ENCODE measurements at regions not wholly inside any gene's neighbourhood (a gene's known extent, or its start where the extent isn't known, plus 50 kb on each side); places are given as distances from the start of the nearest gene placed in this dataset.
A peak's percentile ranks its signal among the peaks of the same experiment; 100 is the strongest.

GRCh38 chr3:99066863-99067262 is 165.4 kb upstream of the DCBLD2 start:
- no peak for TF ChIP-seq CTCF (IDR thresholded peaks at IDR 0.05; ENCODE audit: insufficient read depth, low read length, missing control alignments)
- POLR2A ChIA-PET: interaction anchor here (0.6 kb wide), 1 partner anchor 1347 kb away, joined by 4 read pairs; no protein-coding TSS in a partner anchor
- no peak overlapping the region for H3K4me3 ChIP-seq (ENCODE audit: low read depth, low read length)
- CTCF ChIA-PET: no interaction called here
- no peak for DNase-seq (ENCODE audit: low read depth, low spot score)

- no peak overlapping the region for H3K4me3 ChIP-seq (ENCODE audit: low read depth, low read length)
- TF ChIP-seq CTCF (IDR thresholded peaks at IDR 0.05; ENCODE audit: insufficient read depth, low read length, missing control alignments): no peak
- POLR2A ChIA-PET: no interaction called here
- CTCF ChIA-PET: interaction anchor here (0.8 kb wide), 1 partner anchor 705 kb away, joined by 3 read pairs; no protein-coding TSS in a partner anchor
- DNase-seq (ENCODE audit: low read depth, low spot score): no peak
These were observed 147.7 kb upstream of the DCBLD2 start for GRCh38 chr3:99049164-99049563.

GRCh38 chr3:99041747-99042146 is 140.3 kb upstream of the DCBLD2 start:
- CTCF ChIA-PET: interaction anchor here (1.4 kb wide), 1 partner anchor 9 kb away, joined by 3 read pairs; no protein-coding TSS in a partner anchor

GRCh38 chr3:99031778-99032177 is 130.3 kb upstream of the DCBLD2 start:
- TF ChIP-seq CTCF (IDR thresholded peaks at IDR 0.05; ENCODE audit: insufficient read depth, low read length, missing control alignments): no peak
- ChIA-PET POLR2A (no interaction called here), CTCF (interaction anchor here (1.7 kb wide), 1 partner anchor 9 kb away, joined by 7 read pairs; no protein-coding TSS in a partner anchor)
- H3K4me3 ChIP-seq (ENCODE audit: low read depth, low read length): no peak overlapping the region
- no peak for DNase-seq (ENCODE audit: low read depth, low spot score)

More at GRCh38 chr3:99041747-99042146, 140.3 kb upstream of the DCBLD2 start:
- POLR2A ChIA-PET: interaction anchor here (0.5 kb wide), 1 partner anchor 58 kb away, joined by 3 read pairs; no protein-coding TSS in a partner anchor
- no peak for TF ChIP-seq CTCF (IDR thresholded peaks at IDR 0.05; ENCODE audit: insufficient read depth, low read length, missing control alignments)
- DNase-seq (ENCODE audit: low read depth, low spot score): no peak
- H3K4me3 ChIP-seq (ENCODE audit: low read depth, low read length): no peak overlapping the region

GRCh38 chr3:99023590-99024192 is 122.2 kb upstream of the DCBLD2 start:
- TF ChIP-seq CTCF (IDR thresholded peaks at IDR 0.05; ENCODE audit: insufficient read depth, low read length, missing control alignments): peak; percentile 52
- no peak for DNase-seq (ENCODE audit: low read depth, low spot score)
- CTCF ChIA-PET: interaction anchor here (0.6 to 5.7 kb wide), 47 partner anchors 8 to 805 kb away, joined by 3 to 62 read pairs (median 4); no protein-coding TSS in a partner anchor

GRCh38 chr3:99021466-99021865 is 120.0 kb upstream of the DCBLD2 start:
- H3K4me3 ChIP-seq (ENCODE audit: low read depth, low read length): no peak overlapping the region
- CTCF ChIA-PET: interaction anchor here (1.1 to 5.7 kb wide), 2 partner anchors 152 to 787 kb away, joined by 3 to 62 read pairs; no protein-coding TSS in a partner anchor
- DNase-seq (ENCODE audit: low read depth, low spot score): no peak
- no peak for TF ChIP-seq CTCF (IDR thresholded peaks at IDR 0.05; ENCODE audit: insufficient read depth, low read length, missing control alignments)
- POLR2A ChIA-PET: interaction anchor here (1.1 kb wide), 1 partner anchor 50 kb away, joined by 3 read pairs; no protein-coding TSS in a partner anchor

More at GRCh38 chr3:99023590-99024192, 122.2 kb upstream of the DCBLD2 start:
- POLR2A ChIA-PET: interaction anchor here (0.7 kb wide), 1 partner anchor 538 kb away, joined by 3 read pairs; no protein-coding TSS in a partner anchor
- no peak overlapping the region for H3K4me3 ChIP-seq (ENCODE audit: low read depth, low read length)

Measured in AG04449 (cell line).